ENCODE measurements at regions not wholly inside any gene's neighbourhood (a gene's known extent, or its start where the extent isn't known, plus 50 kb on each side); places are given as distances from the start of the nearest gene placed in this dataset.

GRCh38 chr2:228793116-228793515, 478.0 kb downstream of the PID1 start:
- TF ChIP-seq, protein P1, sequence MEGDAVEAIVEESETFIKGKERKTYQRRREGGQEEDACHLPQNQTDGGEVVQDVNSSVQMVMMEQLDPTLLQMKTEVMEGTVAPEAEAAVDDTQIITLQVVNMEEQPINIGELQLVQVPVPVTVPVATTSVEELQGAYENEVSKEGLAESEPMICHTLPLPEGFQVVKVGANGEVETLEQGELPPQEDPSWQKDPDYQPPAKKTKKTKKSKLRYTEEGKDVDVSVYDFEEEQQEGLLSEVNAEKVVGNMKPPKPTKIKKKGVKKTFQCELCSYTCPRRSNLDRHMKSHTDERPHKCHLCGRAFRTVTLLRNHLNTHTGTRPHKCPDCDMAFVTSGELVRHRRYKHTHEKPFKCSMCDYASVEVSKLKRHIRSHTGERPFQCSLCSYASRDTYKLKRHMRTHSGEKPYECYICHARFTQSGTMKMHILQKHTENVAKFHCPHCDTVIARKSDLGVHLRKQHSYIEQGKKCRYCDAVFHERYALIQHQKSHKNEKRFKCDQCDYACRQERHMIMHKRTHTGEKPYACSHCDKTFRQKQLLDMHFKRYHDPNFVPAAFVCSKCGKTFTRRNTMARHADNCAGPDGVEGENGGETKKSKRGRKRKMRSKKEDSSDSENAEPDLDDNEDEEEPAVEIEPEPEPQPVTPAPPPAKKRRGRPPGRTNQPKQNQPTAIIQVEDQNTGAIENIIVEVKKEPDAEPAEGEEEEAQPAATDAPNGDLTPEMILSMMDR (conservative IDR thresholded peaks at IDR 0.05; ENCODE audit: low read length) = no peak
- TF ChIP-seq EZH2phosphoT487 (IDR thresholded peaks at IDR 0.05; ENCODE audit: borderline replicate concordance) = no peak

Data from Loucy (cell line).